Small intestine (tissue), 7 donors: ENCODE measurements at regions not wholly inside any gene's neighbourhood (a gene's known extent, or its start where the extent isn't known, plus 50 kb on each side); places are given as distances from the start of the nearest gene placed in this dataset.

ENCODE experiments used
- DNase-seq, 2 donors: peaks; one replicate each; pipeline versions ENCODE4 v3.0.0 to v3.0.0-alpha.2; 2013
- FAIRE-seq: peaks from 2 replicates; lab custom pipeline; 2012; peaks lifted over from hg19 to GRCh38; lab: Jason Lieb, UNC
- H3K27ac ChIP-seq, 3 donors: one replicate each; pipeline ENCODE4 v1.5.1; 2013; ENCODE audit warnings: low read length in 2 of 3, mild to moderate bottlenecking in 2 of 3, control low read depth in 1 of 3, inconsistent platforms in 1 of 3, low read depth in 1 of 3, moderate library complexity in 1 of 3
- H3K27me3 ChIP-seq, 3 donors: one replicate each; pipeline ENCODE4 v1.6.1; 2013; ENCODE audit warnings: low read length in 3 of 3, inconsistent platforms in 1 of 3; ENCODE audit not compliant: control insufficient read depth in 3 of 3, insufficient read depth in 3 of 3
- H3K36me3 ChIP-seq, 3 donors: one replicate each; pipeline ENCODE4 v1.6.1; 2013; ENCODE audit warnings: low read length in 3 of 3, inconsistent platforms in 1 of 3, low read depth in 1 of 3, mild to moderate bottlenecking in 1 of 3, moderate library complexity in 1 of 3; ENCODE audit not compliant: control insufficient read depth in 3 of 3, insufficient read depth in 2 of 3
- H3K4me1 ChIP-seq, 3 donors: one replicate each; pipeline ENCODE4 v1.6.1; 2013; ENCODE audit warnings: low read length in 2 of 3, inconsistent platforms in 1 of 3, low read depth in 1 of 3, mild to moderate bottlenecking in 1 of 3, moderate library complexity in 1 of 3; ENCODE audit not compliant: control insufficient read depth in 3 of 3, insufficient read depth in 2 of 3
- H3K4me3 ChIP-seq, 3 donors: one replicate each; pipeline ENCODE4 v1.5.1; 2013; ENCODE audit warnings: low read length in 3 of 3, control low read depth in 1 of 3, inconsistent platforms in 1 of 3, low read depth in 1 of 3, mild to moderate bottlenecking in 1 of 3, moderate library complexity in 1 of 3
- H3K9me3 ChIP-seq, 2 donors: one replicate each; pipeline ENCODE4 v1.6.1; 2013; ENCODE audit warnings: low read depth in 1 of 2, low read length in 1 of 2; ENCODE audit not compliant: control insufficient read depth in 2 of 2, insufficient read depth in 1 of 2
- WGBS, 3 donors: extraction: QIAGEN DNeasy Blood & Tissue Kit; methylation state at CpG; one replicate each; pipeline ENCODE4 v1.1.7; 2013; 5-methylcytosine and 5-hydroxymethylcytosine counted together
- donor health status: healthy with polysubstance abuse.
- donor health status: control.
- donor health status: control.
- donor health status: Bipolar disorder and iron deficiency.
- donor health status: healthy.

DNA sequence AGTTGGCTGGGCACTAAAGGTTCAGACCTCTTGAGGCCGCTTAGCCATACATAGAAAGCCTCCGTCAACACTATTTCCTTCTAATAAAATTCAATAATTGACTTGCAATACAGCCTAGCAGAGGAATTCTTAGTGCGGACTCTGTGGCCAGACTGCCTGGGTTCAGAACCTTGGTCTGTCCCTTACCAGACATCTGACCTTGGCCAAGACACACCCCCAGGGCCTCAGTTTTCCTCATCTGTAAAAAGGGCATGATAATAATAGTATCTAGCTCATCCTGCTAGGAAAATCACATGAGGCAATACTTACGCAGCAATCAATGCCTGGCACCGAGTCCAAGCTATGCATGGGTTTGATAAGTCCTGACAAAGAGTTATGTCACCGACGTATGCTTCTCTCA is 148.2 kb upstream of the SOD1 start:
- Histone ChIP-seq H3K27ac (no peak overlapping the region), H3K27me3 (peaks cover 0 to 4% (median 0%) of the 10 kb centered on the region in 3 donors), H3K4me3 (no peak overlapping the region), H3K4me1 (no peaks in the 10 kb centered on the region), H3K9me3 (no peaks in the 10 kb centered on the region), H3K36me3 (no peaks in the 10 kb centered on the region)
- DNase-seq (no peak), FAIRE-seq (no peak)
- 91 to 95% (median 93%) methylated on average over 7 of the region's 7 CpGs for WGBS, 3 donors

DNA sequence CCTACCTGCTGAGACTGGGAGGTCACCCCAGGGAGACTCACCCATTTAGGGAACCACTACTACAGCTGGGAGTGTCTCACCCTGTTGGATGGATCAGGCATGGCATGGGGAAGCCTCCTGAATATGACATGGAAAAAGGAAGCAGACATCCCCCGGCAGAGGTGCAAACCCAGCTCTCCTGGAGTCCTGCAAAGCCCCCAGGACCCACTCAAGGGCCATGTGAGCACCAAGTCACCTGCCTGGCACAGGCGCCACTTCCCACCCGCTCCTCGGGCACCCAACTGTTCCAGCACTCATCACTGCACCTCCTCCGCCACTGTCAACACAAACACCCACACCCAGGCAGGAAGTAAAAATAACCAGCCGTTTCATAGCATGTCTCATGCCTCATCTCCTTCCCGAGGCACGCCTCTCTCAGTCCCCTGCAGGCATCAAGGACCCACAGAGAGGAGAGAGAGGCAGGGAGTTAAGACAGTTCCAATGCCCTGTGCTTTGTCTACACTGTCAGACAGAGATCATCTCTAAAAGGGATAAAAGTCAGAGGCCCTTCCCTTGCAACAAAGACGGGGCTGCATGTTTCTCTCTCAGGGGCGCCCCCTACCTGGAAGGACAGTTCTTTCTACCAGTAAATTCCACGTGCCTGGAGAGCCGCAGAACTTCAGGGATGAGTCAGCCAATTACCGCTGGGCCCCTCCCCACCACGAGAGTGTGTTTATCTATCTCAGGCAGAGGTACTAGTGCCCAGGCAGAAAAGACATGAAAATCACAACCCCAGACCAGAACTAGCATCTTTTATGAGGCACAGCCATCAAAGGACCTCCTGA is 150.1 kb upstream of the SOD1 start:
- Histone ChIP-seq H3K4me1 (no peaks in the 10 kb centered on the region), H3K4me3 (no peak overlapping the region), H3K27ac (no peak overlapping the region), H3K9me3 (no peaks in the 10 kb centered on the region), H3K27me3 (no peaks in the 10 kb centered on the region), H3K36me3 (no peaks in the 10 kb centered on the region)
- DNase-seq (peak in 1 of 2 donors; percentile 3), FAIRE-seq (no peak)
- WGBS, 3 donors: 42 to 49% (median 44%) methylated on average over 14 of the region's 14 CpGs

DNA sequence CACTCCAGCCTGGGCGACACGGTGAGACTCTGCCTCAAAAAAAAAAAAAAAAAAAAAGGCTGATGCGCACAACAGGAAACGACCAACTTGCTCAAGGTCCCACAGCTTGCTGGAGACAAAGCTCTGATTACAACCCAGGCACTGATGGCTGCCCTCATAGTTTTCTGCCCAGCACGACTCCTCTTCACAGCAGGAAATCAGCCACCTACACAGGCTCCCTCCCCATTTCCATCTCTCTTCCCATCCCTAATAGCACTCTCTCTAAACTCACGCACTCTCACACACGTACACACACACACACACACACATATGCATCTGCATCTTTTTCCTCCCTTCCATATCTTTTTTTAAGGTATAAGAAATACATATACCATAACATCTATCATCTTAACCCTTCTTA is 153.5 kb upstream of the SOD1 start:
- no peak overlapping the region for H3K4me3 ChIP-seq
- DNase-seq (no peak), FAIRE-seq (no peak)
- no peaks in the 10 kb centered on the region for H3K9me3 ChIP-seq
- H3K36me3 ChIP-seq: no peaks in the 10 kb centered on the region
- WGBS, 3 donors: 63 to 81% (median 68%) methylated on average over 5 to 7 of the region's 7 CpGs
- H3K27ac ChIP-seq: no peak overlapping the region
- no peaks in the 10 kb centered on the region for H3K27me3 ChIP-seq
- no peaks in the 10 kb centered on the region for H3K4me1 ChIP-seq

- no peaks in the 10 kb centered on the region for H3K27me3 ChIP-seq
- no peaks in the 10 kb centered on the region for H3K36me3 ChIP-seq
- DNase-seq: no peak
- no peak overlapping the region for H3K27ac ChIP-seq
- H3K4me1 ChIP-seq: no peaks in the 10 kb centered on the region
- WGBS, 3 donors: 93 to 95% (median 95%) methylated on average over 3 of the region's 3 CpGs
- no peak overlapping the region for H3K4me3 ChIP-seq
- no peak for FAIRE-seq
- H3K9me3 ChIP-seq: no peaks in the 10 kb centered on the region
Measured at GRCh38 chr21:31503939-31504338, 155.6 kb upstream of the SOD1 start.

DNA sequence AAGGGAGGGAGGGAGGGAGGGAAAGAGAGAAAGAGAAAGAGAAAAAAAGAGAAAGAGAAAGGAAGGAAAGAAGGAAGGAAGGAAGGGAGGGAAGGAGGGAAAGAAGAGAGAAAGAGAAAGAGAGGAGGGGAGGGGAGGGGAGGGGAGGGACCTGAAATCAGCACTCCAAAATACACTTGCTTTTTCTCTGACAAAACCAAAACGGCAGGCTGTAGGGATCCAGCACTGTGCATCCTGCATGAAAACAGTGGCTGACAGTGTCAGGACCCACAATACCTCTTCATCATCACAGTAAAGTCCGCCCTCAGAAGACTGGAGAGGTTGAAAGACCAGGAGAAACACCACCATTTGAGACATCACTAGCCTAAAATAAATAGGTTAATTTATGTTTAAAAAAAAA is 156.0 kb upstream of the SOD1 start:
- 74 to 89% (median 80%) methylated on average over 2 of the region's 2 CpGs for WGBS, 3 donors
- Histone ChIP-seq H3K4me3 (no peak overlapping the region), H3K9me3 (no peaks in the 10 kb centered on the region), H3K27ac (no peak overlapping the region), H3K4me1 (no peaks in the 10 kb centered on the region), H3K36me3 (no peaks in the 10 kb centered on the region), H3K27me3 (no peaks in the 10 kb centered on the region)
- FAIRE-seq (no peak), DNase-seq (no peak)

- no peak overlapping the region for H3K27ac ChIP-seq
- H3K4me3 ChIP-seq: no peak overlapping the region
- H3K36me3 ChIP-seq: no peaks in the 10 kb centered on the region
- 72 to 85% (median 76%) methylated on average over 10 of the region's 10 CpGs for WGBS, 3 donors
- H3K4me1 ChIP-seq: no peaks in the 10 kb centered on the region
- DNase-seq (no peak), FAIRE-seq (no peak)
- H3K27me3 ChIP-seq: no peaks in the 10 kb centered on the region
- no peaks in the 10 kb centered on the region for H3K9me3 ChIP-seq
Measured at GRCh38 chr21:31502537-31503143, 156.9 kb upstream of the SOD1 start.

DNA sequence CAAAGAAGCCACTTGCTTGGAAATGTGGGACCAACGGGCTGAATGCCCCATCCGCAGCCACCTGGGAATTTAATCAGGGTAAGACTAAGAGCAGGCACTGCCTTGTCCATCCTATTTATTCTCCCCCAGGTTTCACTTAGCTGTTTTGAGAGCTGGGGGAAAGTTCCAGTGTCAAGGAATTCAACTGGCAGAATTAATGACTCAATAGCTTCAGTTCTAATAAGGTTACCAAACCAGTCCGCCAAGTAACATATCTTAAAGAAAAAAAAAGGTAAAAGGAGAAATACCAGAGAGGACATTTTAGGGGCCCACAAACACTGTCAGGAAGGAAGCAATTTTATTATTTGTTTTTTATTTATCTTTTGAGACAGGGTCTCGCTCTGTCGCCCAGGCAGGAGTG is 157.6 kb upstream of the SOD1 start:
- Histone ChIP-seq H3K27ac (no peak overlapping the region), H3K9me3 (no peaks in the 10 kb centered on the region), H3K36me3 (no peaks in the 10 kb centered on the region), H3K27me3 (no peaks in the 10 kb centered on the region), H3K4me1 (no peaks in the 10 kb centered on the region), H3K4me3 (no peak overlapping the region)
- no peak for FAIRE-seq
- 75 to 86% (median 81%) methylated on average over 5 of the region's 5 CpGs for WGBS, 3 donors
- peak in 1 of 2 donors; percentile 35 for DNase-seq

- FAIRE-seq (no peak), DNase-seq (peak in 1 of 2 donors; percentile 54)
- WGBS, 3 donors: 33 to 66% (median 35%) methylated on average over 7 of the region's 7 CpGs
- no peaks in the 10 kb centered on the region for H3K36me3 ChIP-seq
- no peak overlapping the region for H3K4me3 ChIP-seq
- H3K4me1 ChIP-seq: no peaks in the 10 kb centered on the region
- H3K27me3 ChIP-seq: no peaks in the 10 kb centered on the region
- H3K9me3 ChIP-seq: no peaks in the 10 kb centered on the region
- no peak overlapping the region for H3K27ac ChIP-seq
Measured at GRCh38 chr21:31500982-31501381, 156.9 kb upstream of the TIAM1 start.
